IMR-90 (cell line): ENCODE measurements at regions not wholly inside any gene's neighbourhood (a gene's known extent, or its start where the extent isn't known, plus 50 kb on each side); places are given as distances from the start of the nearest gene placed in this dataset.

Source experiments
- ATAC-seq: fragments of 200-7000 bp; cut with Tn5 transposase; 2 replicates; pipeline ENCODE4 v1.9.1; 2020; ENCODE audit warnings: low read depth, mild to moderate bottlenecking, moderate library complexity
- BruUV-seq: library from RNA; stranded (reverse); fragments of 400-500 nt; replicated peaks from 2 replicates; lab custom pipeline; 2021; lab: Mats Ljungman, UMichigan
- CTCF ChIA-PET: fragments of 300-600 bp; formaldehyde crosslinking; extraction: SDS; loops from one replicate; lab custom pipeline; 2021; ENCODE audit warnings: antibody characterized with exemption; lab: Yijun Ruan, JAX
- POLR2A ChIA-PET: fragments of 300-600 bp; sonication (Branson Sonifier 250); formaldehyde crosslinking; loops from one replicate; lab custom pipeline; 2022; ENCODE audit warnings: antibody characterized with exemption; ENCODE audit not compliant: unreplicated experiment; lab: Charles Lee
- DNase-seq: peaks from one replicate; pipeline ENCODE4 v3.0.0; 2013
- H2AFZ ChIP-seq: replicated peaks from 2 replicates; pipeline ENCODE3; 2013; ENCODE audit warnings: low read length, mild to moderate bottlenecking; ENCODE audit not compliant: poor library complexity
- H2AK5ac ChIP-seq: 2 replicates; pipeline ENCODE4 v1.6.1; 2013; ENCODE audit warnings: low read depth, low read length, inconsistent platforms
- H2AK9ac ChIP-seq: replicated peaks from 2 replicates; pipeline ENCODE3; 2013; ENCODE audit warnings: mild to moderate bottlenecking, low read depth, low read length, moderate library complexity; ENCODE audit not compliant: poor library complexity
- H2BK120ac ChIP-seq: 2 replicates; pipeline ENCODE4 v1.6.1; 2013; ENCODE audit warnings: low read depth, low read length, inconsistent platforms
- H2BK15ac ChIP-seq: 3 replicates; pipeline ENCODE4 v1.6.1; 2013; ENCODE audit warnings: low read depth, low read length, inconsistent platforms
- H2BK20ac ChIP-seq: 2 replicates; pipeline ENCODE4 v1.6.1; 2013; ENCODE audit warnings: low read depth, mild to moderate bottlenecking, inconsistent platforms, low read length, moderate library complexity
- H2BK5ac ChIP-seq: 2 replicates; pipeline ENCODE4 v1.6.1; 2013; ENCODE audit warnings: mild to moderate bottlenecking, low read depth, low read length, inconsistent platforms; ENCODE audit not compliant: poor library complexity, severe bottlenecking
- H3K14ac ChIP-seq: replicated peaks from 2 replicates; pipeline ENCODE4 v1.6.1; 2013; ENCODE audit warnings: low read depth, low read length, inconsistent platforms
- H3K18ac ChIP-seq: 2 replicates; pipeline ENCODE4 v1.6.1; 2013; ENCODE audit warnings: low read depth, low read length, control low read depth
- H3K23ac ChIP-seq: 2 replicates; pipeline ENCODE4 v1.6.1; 2013; ENCODE audit warnings: low read depth, low read length, inconsistent platforms
- H3K27ac ChIP-seq: 2 replicates; pipeline ENCODE4 v1.5.1; 2013; ENCODE audit warnings: mild to moderate bottlenecking, control low read depth, low read length; ENCODE audit not compliant: insufficient read depth
- H3K27me3 ChIP-seq: 2 replicates; pipeline ENCODE4 v1.6.1; 2013; ENCODE audit warnings: low read length; ENCODE audit not compliant: control insufficient read depth, insufficient read depth
- H3K36me3 ChIP-seq: 2 replicates; pipeline ENCODE4 v1.6.1; 2013; ENCODE audit warnings: low read length, mixed read lengths; ENCODE audit not compliant: control insufficient read depth, insufficient read depth
- H3K4ac ChIP-seq: 2 replicates; pipeline ENCODE4 v1.6.1; 2013; ENCODE audit warnings: low read depth, low read length, inconsistent platforms
- H3K4me1 ChIP-seq: 2 replicates; pipeline ENCODE4 v1.6.1; 2013; ENCODE audit warnings: low read length, mixed read lengths; ENCODE audit not compliant: control insufficient read depth, insufficient read depth
- H3K4me2 ChIP-seq: 2 replicates; pipeline ENCODE4 v1.6.1; 2013; ENCODE audit warnings: low read depth, mild to moderate bottlenecking, control low read depth, low read length, moderate library complexity
- H3K4me3 ChIP-seq: 2 replicates; pipeline ENCODE4 v1.5.1; 2013; ENCODE audit warnings: low read depth, mild to moderate bottlenecking, control low read depth, low read length, moderate library complexity; ENCODE audit not compliant: insufficient read depth
- H3K56ac ChIP-seq: 2 replicates; pipeline ENCODE4 v1.6.1; 2013; ENCODE audit warnings: low read length, inconsistent platforms; ENCODE audit not compliant: insufficient read depth; ENCODE audit errors: extremely low read depth
- H3K79me1 ChIP-seq, 2 experiments: 2 replicates each; pipeline ENCODE4 v1.6.1; 2013; ENCODE audit warnings: low read length in 2 of 2, inconsistent platforms in 1 of 2, low read depth in 1 of 2
- H3K9ac ChIP-seq: 2 replicates; pipeline ENCODE4 v1.6.1; 2013; ENCODE audit warnings: low read depth, low read length, control low read depth
- H3K9me1 ChIP-seq: 2 replicates; pipeline ENCODE4 v1.6.1; 2013; ENCODE audit warnings: low read length, inconsistent platforms; ENCODE audit not compliant: insufficient read depth
- H3K9me3 ChIP-seq: 2 replicates; pipeline ENCODE4 v1.6.1; 2013; ENCODE audit warnings: low read length; ENCODE audit not compliant: control insufficient read depth, insufficient read depth
- H4K20me1 ChIP-seq: 2 replicates; pipeline ENCODE4 v1.6.1; 2013; ENCODE audit warnings: low read length, inconsistent platforms; ENCODE audit not compliant: insufficient read depth
- H4K5ac ChIP-seq: 2 replicates; pipeline ENCODE4 v1.6.1; 2013; ENCODE audit warnings: mild to moderate bottlenecking, low read depth, low read length, control low read depth
- H4K8ac ChIP-seq, 2 experiments: 2 replicates each; pipeline ENCODE4 v1.6.1; 2013; ENCODE audit warnings: low read depth in 2 of 2, low read length in 2 of 2, control low read depth in 1 of 2, inconsistent platforms in 1 of 2
- H4K91ac ChIP-seq: 2 replicates; pipeline ENCODE4 v1.6.1; 2013; ENCODE audit warnings: low read depth, low read length, inconsistent platforms; ENCODE audit not compliant: insufficient read depth
- BHLHE40 ChIP-seq: fragments of 150-350 bp; IDR thresholded peaks from 2 replicates; pipeline ENCODE4 v1.6.1; 2016; ENCODE audit warnings: mild to moderate bottlenecking, low read depth, low read length
- CEBPB ChIP-seq: IDR thresholded peaks from 2 replicates; pipeline ENCODE4 v1.6.1; 2012; ENCODE audit warnings: low read depth, low read length, improper control_type of control experiment
- CHD1 ChIP-seq: IDR thresholded peaks from 2 replicates; pipeline ENCODE4 v1.6.1; 2012; ENCODE audit warnings: low read depth, low read length, improper control_type of control experiment
- FOS ChIP-seq: fragments of 150-350 bp; IDR thresholded peaks from 2 replicates; pipeline ENCODE4 v1.6.1; 2016; ENCODE audit warnings: low read depth, low read length
- MAFK ChIP-seq: IDR thresholded peaks from 2 replicates; pipeline ENCODE4 v1.6.1; 2012; ENCODE audit warnings: low read depth, low read length, improper control_type of control experiment
- MAZ ChIP-seq: IDR thresholded peaks from 2 replicates; pipeline ENCODE4 v1.6.1; 2012; ENCODE audit warnings: low read depth, mild to moderate bottlenecking, low read length, improper control_type of control experiment, moderate library complexity, borderline replicate concordance
- MXI1 ChIP-seq: IDR thresholded peaks from 2 replicates; pipeline ENCODE4 v1.6.1; 2012; ENCODE audit warnings: low read depth, mild to moderate bottlenecking, low read length, moderate library complexity, borderline replicate concordance
- NFE2L2 ChIP-seq: fragments of 150-350 bp; IDR thresholded peaks from 2 replicates; pipeline ENCODE4 v1.6.1; 2016; ENCODE audit warnings: low read depth, mild to moderate bottlenecking, low read length
- POLR2A ChIP-seq: IDR thresholded peaks from 2 replicates; pipeline ENCODE4 v1.6.1; 2012; ENCODE audit warnings: mild to moderate bottlenecking, low read depth, low read length
- RAD21 ChIP-seq: IDR thresholded peaks from 2 replicates; pipeline ENCODE4 v1.6.1; 2012; ENCODE audit warnings: low read length, improper control_type of control experiment
- RCOR1 ChIP-seq: IDR thresholded peaks from 2 replicates; pipeline ENCODE4 v1.6.1; 2012; ENCODE audit warnings: mild to moderate bottlenecking, low read length, improper control_type of control experiment; ENCODE audit not compliant: insufficient replicate concordance
- RFX5 ChIP-seq: IDR thresholded peaks from 2 replicates; pipeline ENCODE4 v1.8.0; 2012; ENCODE audit warnings: low read depth, mild to moderate bottlenecking, low read length, moderate library complexity
- SMC3 ChIP-seq: fragments of 150-350 bp; IDR thresholded peaks from 2 replicates; pipeline ENCODE4 v1.6.1; 2016; ENCODE audit warnings: low read depth, mild to moderate bottlenecking, antibody characterized with exemption, low read length, moderate library complexity
- WGBS, 2 experiments: methylation state at CpG; one replicate each; pipeline versions ENCODE4 v1.1.5 to v1.1.7; 2013; ENCODE audit warnings: missing lambda C conversion rate in 2 of 2; ENCODE audit not compliant: insufficient read length in 1 of 2; ENCODE audit errors: extremely low coverage in 2 of 2; 5-methylcytosine and 5-hydroxymethylcytosine counted together
- dilution Hi-C: fragments of 300-500 bp; cut with HindIII; formaldehyde crosslinking; loops from one replicate; pipeline ENCODE4 v1.14.3; 2018; ENCODE audit warnings: low sequenced_read_pairs; ENCODE audit not compliant: unreplicated experiment
- in situ Hi-C: fragments of 300-500 bp; cut with MboI; formaldehyde crosslinking; loops from 3 replicates; pipeline ENCODE4 v1.14.3; 2019; ENCODE audit warnings: low sequenced_read_pairs, inconsistent platforms, mixed read lengths
- intact Hi-C: fragments of 100-400 bp; cut with micrococcal nuclease; formaldehyde crosslinking; loops from 2 replicates; pipeline ENCODE4 v1.10.0; 2022
- TF ChIP-seq, protein P1 (sequence below): fragments of 150-350 bp; IDR thresholded peaks from 2 replicates; pipeline ENCODE4 v1.6.1; 2016; ENCODE audit warnings: low read depth, mild to moderate bottlenecking, low read length, moderate library complexity, borderline replicate concordance
- TF ChIP-seq, protein P2 (sequence below): conservative IDR thresholded peaks from 2 replicates; pipeline ENCODE4 v1.5.1; 2012; ENCODE audit warnings: mild to moderate bottlenecking, low read depth, low read length, improper control_type of control experiment
- TF ChIP-seq, protein P3 (sequence below): fragments of 150-350 bp; IDR thresholded peaks from 2 replicates; pipeline ENCODE4 v1.6.1; 2017; ENCODE audit warnings: mild to moderate bottlenecking, antibody characterized with exemption, low read length, low read depth

DNA sequence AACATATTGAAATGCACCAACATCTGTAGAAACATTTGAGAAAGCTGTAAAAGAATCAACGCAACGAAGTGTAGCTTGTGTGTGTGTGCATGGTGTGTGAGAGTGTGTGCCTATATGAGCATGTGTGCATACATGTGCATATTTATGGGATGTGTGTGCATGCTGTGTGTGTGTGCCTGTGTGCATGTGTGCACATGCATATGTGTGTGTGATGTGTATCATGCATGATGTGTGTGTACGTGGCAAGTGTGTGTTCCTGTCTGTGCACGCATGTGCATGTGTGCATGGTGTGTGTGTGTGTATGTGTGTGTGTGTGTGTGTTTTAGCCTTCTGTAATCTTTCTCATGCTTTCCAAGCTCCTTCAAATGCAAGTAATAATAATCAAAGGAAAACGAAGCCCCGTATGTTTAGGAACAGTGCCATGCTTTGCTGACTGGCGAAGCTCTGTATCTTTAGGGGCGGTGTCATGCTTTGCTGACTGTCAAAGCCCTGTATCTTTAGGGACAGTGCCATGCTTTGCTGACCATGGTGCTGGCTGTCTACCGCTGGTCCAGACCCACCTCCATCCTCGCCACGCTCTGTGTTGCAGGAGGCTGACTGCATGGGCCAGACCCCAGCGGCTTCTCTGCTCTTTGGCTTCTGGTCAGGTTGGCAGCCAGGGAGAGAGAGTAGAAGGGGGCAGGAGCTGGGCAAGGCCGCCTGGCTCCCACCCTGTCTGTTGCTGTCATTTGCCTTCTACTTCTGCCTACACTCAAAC is 129.2 kb downstream of the ASB1 start:
- dilution Hi-C loops: no loop called here
- peaks cover 5% of the 10 kb centered on the region for H3K9me3 ChIP-seq

More for the DNA sequence above, 129.2 kb downstream of the ASB1 start:
- Histone ChIP-seq H3K23ac (no peak overlapping the region), H3K79me1 (no peaks in the 10 kb centered on the region), H2AK9ac (no peak overlapping the region), H3K18ac (no peak overlapping the region), H3K4me1 (no peaks in the 10 kb centered on the region), H2BK120ac (no peak overlapping the region), H4K8ac (no peak overlapping the region), H3K9me1 (no peaks in the 10 kb centered on the region; the same call in 1 of the 2 replicates), H3K4me3 (no peak overlapping the region), H3K36me3 (no peaks in the 10 kb centered on the region), H3K14ac (no peak overlapping the region), H2AK5ac (no peak overlapping the region), H3K27me3 (peaks cover 2% of the 10 kb centered on the region; the same call in 1 of the 2 replicates), H3K9ac (no peak overlapping the region), H2BK20ac (no peak overlapping the region), H4K91ac (no peak overlapping the region), H3K4ac (no peak overlapping the region), H4K20me1 (no peaks in the 10 kb centered on the region), H3K27ac (no peak overlapping the region), H4K5ac (no peak overlapping the region), H3K56ac (no peak overlapping the region), H2AFZ (no peak overlapping the region), H2BK5ac (no peak overlapping the region), H3K4me2 (no peak overlapping the region), H2BK15ac (no peak overlapping the region)
- intact Hi-C loops (no loop called here), in situ Hi-C loops (no loop called here)
- ATAC-seq (no peak), DNase-seq (no peak)
- POLR2A ChIA-PET: no interaction called here
- WGBS, 2 experiments: 78% methylated on average over 5 of the region's 13 CpGs; no CpG with 5 or more reads in 1 of the 2 experiments
- no peak for TF ChIP-seq RFX5
- no peak for TF ChIP-seq POLR2A
- TF ChIP-seq NFE2L2: no peak
- TF ChIP-seq RCOR1: no peak
- no peak for TF ChIP-seq BHLHE40
- TF ChIP-seq CHD1: no peak
- TF ChIP-seq, protein P1, sequence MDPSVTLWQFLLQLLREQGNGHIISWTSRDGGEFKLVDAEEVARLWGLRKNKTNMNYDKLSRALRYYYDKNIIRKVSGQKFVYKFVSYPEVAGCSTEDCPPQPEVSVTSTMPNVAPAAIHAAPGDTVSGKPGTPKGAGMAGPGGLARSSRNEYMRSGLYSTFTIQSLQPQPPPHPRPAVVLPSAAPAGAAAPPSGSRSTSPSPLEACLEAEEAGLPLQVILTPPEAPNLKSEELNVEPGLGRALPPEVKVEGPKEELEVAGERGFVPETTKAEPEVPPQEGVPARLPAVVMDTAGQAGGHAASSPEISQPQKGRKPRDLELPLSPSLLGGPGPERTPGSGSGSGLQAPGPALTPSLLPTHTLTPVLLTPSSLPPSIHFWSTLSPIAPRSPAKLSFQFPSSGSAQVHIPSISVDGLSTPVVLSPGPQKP: no peak
- no peak for TF ChIP-seq SMC3
- TF ChIP-seq, protein P2, sequence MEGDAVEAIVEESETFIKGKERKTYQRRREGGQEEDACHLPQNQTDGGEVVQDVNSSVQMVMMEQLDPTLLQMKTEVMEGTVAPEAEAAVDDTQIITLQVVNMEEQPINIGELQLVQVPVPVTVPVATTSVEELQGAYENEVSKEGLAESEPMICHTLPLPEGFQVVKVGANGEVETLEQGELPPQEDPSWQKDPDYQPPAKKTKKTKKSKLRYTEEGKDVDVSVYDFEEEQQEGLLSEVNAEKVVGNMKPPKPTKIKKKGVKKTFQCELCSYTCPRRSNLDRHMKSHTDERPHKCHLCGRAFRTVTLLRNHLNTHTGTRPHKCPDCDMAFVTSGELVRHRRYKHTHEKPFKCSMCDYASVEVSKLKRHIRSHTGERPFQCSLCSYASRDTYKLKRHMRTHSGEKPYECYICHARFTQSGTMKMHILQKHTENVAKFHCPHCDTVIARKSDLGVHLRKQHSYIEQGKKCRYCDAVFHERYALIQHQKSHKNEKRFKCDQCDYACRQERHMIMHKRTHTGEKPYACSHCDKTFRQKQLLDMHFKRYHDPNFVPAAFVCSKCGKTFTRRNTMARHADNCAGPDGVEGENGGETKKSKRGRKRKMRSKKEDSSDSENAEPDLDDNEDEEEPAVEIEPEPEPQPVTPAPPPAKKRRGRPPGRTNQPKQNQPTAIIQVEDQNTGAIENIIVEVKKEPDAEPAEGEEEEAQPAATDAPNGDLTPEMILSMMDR: no peak
- TF ChIP-seq MAFK: no peak
- TF ChIP-seq MXI1: no peak
- TF ChIP-seq FOS: no peak
- TF ChIP-seq, protein P3, sequence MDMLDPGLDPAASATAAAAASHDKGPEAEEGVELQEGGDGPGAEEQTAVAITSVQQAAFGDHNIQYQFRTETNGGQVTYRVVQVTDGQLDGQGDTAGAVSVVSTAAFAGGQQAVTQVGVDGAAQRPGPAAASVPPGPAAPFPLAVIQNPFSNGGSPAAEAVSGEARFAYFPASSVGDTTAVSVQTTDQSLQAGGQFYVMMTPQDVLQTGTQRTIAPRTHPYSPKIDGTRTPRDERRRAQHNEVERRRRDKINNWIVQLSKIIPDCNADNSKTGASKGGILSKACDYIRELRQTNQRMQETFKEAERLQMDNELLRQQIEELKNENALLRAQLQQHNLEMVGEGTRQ: no peak
- no peak for TF ChIP-seq MAZ
- TF ChIP-seq CEBPB: no peak
- TF ChIP-seq RAD21: no peak
- CTCF ChIA-PET: interaction anchor here (0.6 kb wide), 1 partner anchor 185 kb away, joined by 4 read pairs; no protein-coding TSS in a partner anchor
- no TSS peak for BruUV-seq
